ENCODE measurements at regions not wholly inside any gene's neighbourhood (a gene's known extent, or its start where the extent isn't known, plus 50 kb on each side); places are given as distances from the start of the nearest gene placed in this dataset.
A peak's percentile ranks its signal among the peaks of the same experiment; 100 is the strongest.
"Not testable (repeated sequence)": the region's sequence is repeated elsewhere in the genome, so short reads cannot be mapped to it uniquely, and the experiment has no call there.

- DNase-seq: no peak
- Histone ChIP-seq H3K9me3 (no peaks in the 10 kb centered on the region), H3K4me3 (no peak overlapping the region), H3K4me1 (ENCODE audit: low read depth) (no peaks in the 10 kb centered on the region), H3K36me3 (ENCODE audit: low read depth) (no peaks in the 10 kb centered on the region)
- no peak for TF ChIP-seq CTCF (IDR thresholded peaks at IDR 0.05)
- intact Hi-C loops (cut with DNase I, micrococcal nuclease): no loop called here
- ATAC-seq: no peak
These were observed 497.0 kb downstream of the TMEM121 start for GRCh38 chr14:106023411-106023810.

- Histone ChIP-seq H3K36me3 (ENCODE audit: low read depth) (no peaks in the 10 kb centered on the region), H3K4me1 (ENCODE audit: low read depth) (no peaks in the 10 kb centered on the region), H3K9me3 (no peaks in the 10 kb centered on the region), H3K4me3 (no peak overlapping the region)
- DNase-seq (no peak), ATAC-seq (peak; percentile 51)
- no peak for TF ChIP-seq CTCF (IDR thresholded peaks at IDR 0.05)
- intact Hi-C loops (cut with DNase I, micrococcal nuclease): no loop called here
These were observed 498.7 kb downstream of the TMEM121 start for GRCh38 chr14:106024983-106025604.

GRCh38 chr14:106026026-106026425, 499.6 kb downstream of the TMEM121 start:
- Histone ChIP-seq H3K36me3 (ENCODE audit: low read depth) (no peaks in the 10 kb centered on the region), H3K9me3 (no peaks in the 10 kb centered on the region), H3K4me3 (no peak overlapping the region), H3K4me1 (ENCODE audit: low read depth) (no peaks in the 10 kb centered on the region)
- intact Hi-C loops (cut with DNase I, micrococcal nuclease): no loop called here
- TF ChIP-seq CTCF (IDR thresholded peaks at IDR 0.05): no peak
- ATAC-seq (no peak), DNase-seq (no peak)

- intact Hi-C loops (cut with DNase I, micrococcal nuclease); H3K9me3 ChIP-seq; H3K36me3 ChIP-seq (ENCODE audit: low read depth); H3K4me3 ChIP-seq; H3K4me1 ChIP-seq (ENCODE audit: low read depth); ATAC-seq; DNase-seq: not testable (repeated sequence)
These were observed 501.4 kb downstream of the TMEM121 start for GRCh38 chr14:106027759-106028158.

GRCh38 chr14:106029959-106030358, 503.6 kb downstream of the TMEM121 start:
- H3K4me1 ChIP-seq (ENCODE audit: low read depth): no peaks in the 10 kb centered on the region
- H3K9me3 ChIP-seq: no peaks in the 10 kb centered on the region
- no peak for TF ChIP-seq CTCF (IDR thresholded peaks at IDR 0.05)
- H3K36me3 ChIP-seq (ENCODE audit: low read depth): no peaks in the 10 kb centered on the region
- intact Hi-C loops (cut with DNase I, micrococcal nuclease): no loop called here
- DNase-seq: no peak
- no peak for ATAC-seq
- H3K4me3 ChIP-seq: no peak overlapping the region

- Histone ChIP-seq H3K9me3 (no peaks in the 10 kb centered on the region), H3K36me3 (ENCODE audit: low read depth) (no peaks in the 10 kb centered on the region), H3K4me1 (ENCODE audit: low read depth) (no peaks in the 10 kb centered on the region), H3K4me3 (no peak overlapping the region)
- intact Hi-C loops (cut with DNase I, micrococcal nuclease): no loop called here
- TF ChIP-seq CTCF (IDR thresholded peaks at IDR 0.05): no peak
- DNase-seq (no peak), ATAC-seq (no peak)
These were observed 511.0 kb downstream of the TMEM121 start for GRCh38 chr14:106037380-106037779.

Measured in mucosa of descending colon (tissue), 3 donors.